Jurkat, Clone E6-1 (cell line): ENCODE measurements at regions not wholly inside any gene's neighbourhood (a gene's known extent, or its start where the extent isn't known, plus 50 kb on each side); places are given as distances from the start of the nearest gene placed in this dataset.
"Not testable (repeated sequence)": the region's sequence is repeated elsewhere in the genome, so short reads cannot be mapped to it uniquely, and the experiment has no call there.

ENCODE experiments used
- DNase-seq: peaks from one replicate; pipeline ENCODE4 v3.0.0-alpha.2; 2011; ENCODE audit warnings: low read depth, low spot score
- H3K4me3 ChIP-seq: 2 replicates; pipeline ENCODE4 v1.5.1; 2011; ENCODE audit warnings: mild to moderate bottlenecking, low read length, control low read depth, moderate library complexity

GRCh38 chr12:89059056-89059455 lies 293.2 kb downstream of the DUSP6 start:
- H3K4me3 ChIP-seq: no peak overlapping the region
- DNase-seq: no peak

GRCh38 chr12:89058402-89058801 lies 293.9 kb downstream of the DUSP6 start:
- no peak overlapping the region for H3K4me3 ChIP-seq
- no peak for DNase-seq

GRCh38 chr12:89053817-89054216 lies 298.5 kb downstream of the DUSP6 start:
- DNase-seq, H3K4me3 ChIP-seq: not testable (repeated sequence)

GRCh38 chr12:89051065-89051677 lies 301.1 kb downstream of the DUSP6 start:
- H3K4me3 ChIP-seq: no peak overlapping the region
- DNase-seq: peak; percentile 64

GRCh38 chr12:89047856-89048418 lies 304.4 kb downstream of the DUSP6 start:
- no peak for DNase-seq
- H3K4me3 ChIP-seq: no peak overlapping the region

GRCh38 chr12:89041078-89041477 lies 311.2 kb downstream of the DUSP6 start:
- DNase-seq: no peak
- H3K4me3 ChIP-seq: no peak overlapping the region

- no peak overlapping the region for H3K4me3 ChIP-seq
- peak; percentile 95 for DNase-seq
These were observed 311.9 kb downstream of the DUSP6 start for GRCh38 chr12:89040146-89040964.

- DNase-seq: no peak
- no peak overlapping the region for H3K4me3 ChIP-seq
These were observed 313.3 kb downstream of the DUSP6 start for GRCh38 chr12:89038831-89039512.

GRCh38 chr12:89033062-89033461 lies 319.2 kb downstream of the DUSP6 start:
- DNase-seq: no peak

GRCh38 chr12:89029961-89030360 lies 322.3 kb downstream of the DUSP6 start:
- no peak overlapping the region for H3K4me3 ChIP-seq
- no peak for DNase-seq

More at GRCh38 chr12:89033062-89033461, 319.2 kb downstream of the DUSP6 start:
- no peak overlapping the region for H3K4me3 ChIP-seq

GRCh38 chr12:89024580-89024979 lies 327.7 kb downstream of the DUSP6 start:
- no peak overlapping the region for H3K4me3 ChIP-seq
- no peak for DNase-seq

- H3K4me3 ChIP-seq: no peak overlapping the region
- no peak for DNase-seq
These were observed 328.4 kb downstream of the DUSP6 start for GRCh38 chr12:89023936-89024335.

GRCh38 chr12:89020689-89021088 lies 331.6 kb downstream of the DUSP6 start:
- no peak overlapping the region for H3K4me3 ChIP-seq
- no peak for DNase-seq

- H3K4me3 ChIP-seq: no peak overlapping the region
- DNase-seq: no peak
These were observed 332.2 kb downstream of the DUSP6 start for GRCh38 chr12:89020121-89020480.

GRCh38 chr12:89019439-89020120 lies 332.7 kb downstream of the DUSP6 start:
- peak; percentile 82 for DNase-seq
- H3K4me3 ChIP-seq: no peak overlapping the region

- H3K4me3 ChIP-seq: no peak overlapping the region
- peak; percentile 69 for DNase-seq
These were observed 335.1 kb downstream of the DUSP6 start for GRCh38 chr12:89016970-89017778.

GRCh38 chr12:89015419-89015818 lies 336.9 kb downstream of the DUSP6 start:
- H3K4me3 ChIP-seq: no peak overlapping the region
- no peak for DNase-seq

GRCh38 chr12:88998421-88998820 lies 353.9 kb downstream of the DUSP6 start:
- H3K4me3 ChIP-seq: no peak overlapping the region
- no peak for DNase-seq
